ENCODE measurements at regions not wholly inside any gene's neighbourhood (a gene's known extent, or its start where the extent isn't known, plus 50 kb on each side); places are given as distances from the start of the nearest gene placed in this dataset.

DNA sequence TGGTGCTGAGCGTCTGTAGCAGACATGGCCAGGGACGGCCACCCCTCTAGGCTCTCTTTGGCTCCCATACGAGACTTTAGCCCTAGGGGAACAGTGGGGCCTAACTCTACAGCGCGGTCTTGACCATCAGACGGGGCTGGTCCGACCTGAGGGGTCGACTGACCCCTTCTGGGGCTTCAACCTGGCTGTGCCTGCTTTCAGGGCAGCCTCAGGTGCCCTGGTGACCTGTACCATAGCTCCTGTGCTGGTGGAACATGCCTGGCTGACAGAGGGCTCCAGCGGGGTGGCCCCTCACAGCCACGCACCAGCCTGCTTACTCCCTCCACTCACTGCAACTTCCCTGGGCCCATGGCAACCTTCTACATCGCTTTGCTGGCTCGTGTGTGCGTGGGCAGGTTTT lies 423.4 kb upstream of the SEMA6A start:
- Mint-ChIP-seq H3K27ac (ENCODE audit: unreplicated experiment) (no peak overlapping the region), H3K27me3 (ENCODE audit: low read depth) (no peaks in the 10 kb centered on the region), H3K4me1 (ENCODE audit: low read depth) (no peaks in the 10 kb centered on the region), H3K4me3 (ENCODE audit: unreplicated experiment) (no peak overlapping the region), H3K9me3 (ENCODE audit: low read depth) (no peaks in the 10 kb centered on the region), H3K36me3 (ENCODE audit: low read depth) (no peaks in the 10 kb centered on the region)
- TF ChIP-seq, protein P1, sequence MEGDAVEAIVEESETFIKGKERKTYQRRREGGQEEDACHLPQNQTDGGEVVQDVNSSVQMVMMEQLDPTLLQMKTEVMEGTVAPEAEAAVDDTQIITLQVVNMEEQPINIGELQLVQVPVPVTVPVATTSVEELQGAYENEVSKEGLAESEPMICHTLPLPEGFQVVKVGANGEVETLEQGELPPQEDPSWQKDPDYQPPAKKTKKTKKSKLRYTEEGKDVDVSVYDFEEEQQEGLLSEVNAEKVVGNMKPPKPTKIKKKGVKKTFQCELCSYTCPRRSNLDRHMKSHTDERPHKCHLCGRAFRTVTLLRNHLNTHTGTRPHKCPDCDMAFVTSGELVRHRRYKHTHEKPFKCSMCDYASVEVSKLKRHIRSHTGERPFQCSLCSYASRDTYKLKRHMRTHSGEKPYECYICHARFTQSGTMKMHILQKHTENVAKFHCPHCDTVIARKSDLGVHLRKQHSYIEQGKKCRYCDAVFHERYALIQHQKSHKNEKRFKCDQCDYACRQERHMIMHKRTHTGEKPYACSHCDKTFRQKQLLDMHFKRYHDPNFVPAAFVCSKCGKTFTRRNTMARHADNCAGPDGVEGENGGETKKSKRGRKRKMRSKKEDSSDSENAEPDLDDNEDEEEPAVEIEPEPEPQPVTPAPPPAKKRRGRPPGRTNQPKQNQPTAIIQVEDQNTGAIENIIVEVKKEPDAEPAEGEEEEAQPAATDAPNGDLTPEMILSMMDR (IDR thresholded peaks at IDR 0.05), result no peak
- DNase-seq (ENCODE audit: low spot score), result peak; percentile 66

DNA sequence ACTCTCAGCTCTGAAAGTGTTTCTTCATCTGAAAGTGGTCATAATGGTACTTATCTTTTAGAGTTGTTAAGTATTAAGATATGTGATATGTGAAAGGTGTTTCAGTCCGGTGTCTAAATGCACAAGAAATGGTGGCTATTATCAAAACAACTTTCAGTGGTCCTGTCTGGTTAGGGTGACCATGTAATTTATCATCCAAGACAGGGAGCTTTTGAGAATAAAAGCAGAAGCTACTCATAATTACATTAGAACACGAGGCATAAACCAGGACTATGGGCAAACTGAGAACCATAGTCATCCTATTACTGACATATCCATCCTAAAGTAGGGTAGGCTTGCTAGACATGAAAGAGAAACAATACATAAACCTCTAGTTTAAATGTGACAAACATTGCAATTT lies 418.1 kb upstream of the SEMA6A start:
- Mint-ChIP-seq H3K36me3 (ENCODE audit: low read depth) (no peaks in the 10 kb centered on the region), H3K9me3 (ENCODE audit: low read depth) (no peaks in the 10 kb centered on the region), H3K27ac (ENCODE audit: unreplicated experiment) (no peak overlapping the region), H3K4me3 (ENCODE audit: unreplicated experiment) (no peak overlapping the region), H3K27me3 (ENCODE audit: low read depth) (no peaks in the 10 kb centered on the region), H3K4me1 (ENCODE audit: low read depth) (no peaks in the 10 kb centered on the region)
- DNase-seq (ENCODE audit: low spot score), result no peak
- TF ChIP-seq, protein P1 (IDR thresholded peaks at IDR 0.05), result no peak

DNA sequence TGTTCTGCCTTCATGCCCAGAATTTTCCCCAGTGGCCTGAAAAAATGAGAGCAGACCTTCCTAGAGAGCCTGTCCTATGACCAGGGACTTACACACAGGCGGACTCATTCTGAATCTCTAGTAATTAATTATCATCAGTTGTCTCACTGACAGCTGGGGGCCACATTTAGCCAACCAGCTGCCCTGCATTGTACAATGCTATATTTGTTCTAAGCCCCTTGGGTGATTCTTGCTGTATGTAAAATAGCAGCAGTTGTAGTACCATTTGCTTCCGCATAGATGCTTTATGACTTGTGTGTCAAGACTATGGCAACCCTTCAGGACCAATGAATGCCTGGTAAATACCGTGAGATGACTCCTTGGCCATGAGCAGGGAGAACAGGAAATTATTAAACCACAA lies 415.4 kb upstream of the SEMA6A start:
- H3K4me1 Mint-ChIP-seq (ENCODE audit: low read depth), result no peaks in the 10 kb centered on the region
- TF ChIP-seq, protein P1 (IDR thresholded peaks at IDR 0.05), result no peak
- H3K4me3 Mint-ChIP-seq (ENCODE audit: unreplicated experiment), result no peak overlapping the region
- no peak for DNase-seq (ENCODE audit: low spot score)
- no peaks in the 10 kb centered on the region for H3K9me3 Mint-ChIP-seq (ENCODE audit: low read depth)
- no peak overlapping the region for H3K27ac Mint-ChIP-seq (ENCODE audit: unreplicated experiment)
- no peaks in the 10 kb centered on the region for H3K27me3 Mint-ChIP-seq (ENCODE audit: low read depth)
- no peaks in the 10 kb centered on the region for H3K36me3 Mint-ChIP-seq (ENCODE audit: low read depth)

DNA sequence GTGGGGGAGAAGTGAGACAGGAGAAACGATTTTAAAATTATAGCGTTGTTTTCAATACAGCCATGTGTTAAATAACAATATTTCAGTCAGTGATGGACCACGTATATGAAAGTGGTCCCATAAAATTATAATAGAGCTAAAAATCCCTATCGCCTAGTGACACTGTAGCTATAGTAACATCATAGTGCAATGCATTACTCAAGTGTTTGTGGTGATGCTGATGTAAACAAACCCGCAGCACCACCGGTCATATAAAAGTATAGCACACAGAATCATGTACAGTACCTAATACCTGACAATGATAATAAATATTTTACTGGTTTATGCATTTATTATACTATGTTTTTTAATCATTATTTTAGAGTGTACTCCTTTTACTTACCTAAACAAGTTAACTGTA lies 407.4 kb upstream of the SEMA6A start:
- H3K36me3 Mint-ChIP-seq (ENCODE audit: low read depth), result no peaks in the 10 kb centered on the region
- H3K27ac Mint-ChIP-seq (ENCODE audit: unreplicated experiment), result no peak overlapping the region
- H3K4me3 Mint-ChIP-seq (ENCODE audit: unreplicated experiment), result no peak overlapping the region
- H3K9me3 Mint-ChIP-seq (ENCODE audit: low read depth), result no peaks in the 10 kb centered on the region
- H3K4me1 Mint-ChIP-seq (ENCODE audit: low read depth), result no peaks in the 10 kb centered on the region
- H3K27me3 Mint-ChIP-seq (ENCODE audit: low read depth), result peaks cover 2% of the 10 kb centered on the region
- DNase-seq (ENCODE audit: low spot score), result no peak
- TF ChIP-seq, protein P1 (IDR thresholded peaks at IDR 0.05), result no peak

DNA sequence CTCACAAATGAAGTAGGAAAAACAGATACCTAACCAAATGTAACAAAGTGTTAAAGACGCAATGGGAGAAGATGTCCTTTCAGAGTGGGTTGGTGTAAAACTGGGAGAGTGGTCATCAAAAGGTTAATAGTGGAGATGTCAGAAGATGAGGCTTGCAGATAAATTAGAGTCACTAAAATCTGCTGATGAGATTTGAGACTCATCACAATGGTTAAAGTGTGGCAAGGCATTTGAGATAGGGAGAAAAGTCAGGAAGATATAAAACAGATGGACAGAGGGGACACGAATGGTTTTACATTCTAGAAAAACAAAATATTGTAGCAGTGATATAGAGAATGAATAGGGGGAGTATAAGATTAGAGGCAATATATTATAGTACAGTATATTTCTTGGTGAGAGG lies 406.0 kb upstream of the SEMA6A start:
- Mint-ChIP-seq H3K4me3 (ENCODE audit: unreplicated experiment) (no peak overlapping the region), H3K9me3 (ENCODE audit: low read depth) (no peaks in the 10 kb centered on the region), H3K27ac (ENCODE audit: unreplicated experiment) (no peak overlapping the region), H3K36me3 (ENCODE audit: low read depth) (no peaks in the 10 kb centered on the region), H3K4me1 (ENCODE audit: low read depth) (no peaks in the 10 kb centered on the region), H3K27me3 (ENCODE audit: low read depth) (peaks cover 2% of the 10 kb centered on the region)
- TF ChIP-seq, protein P1 (IDR thresholded peaks at IDR 0.05), result no peak
- no peak for DNase-seq (ENCODE audit: low spot score)
